Kidney (tissue), 13 donors: ENCODE measurements at regions not wholly inside any gene's neighbourhood (a gene's known extent, or its start where the extent isn't known, plus 50 kb on each side); places are given as distances from the start of the nearest gene placed in this dataset.
"Not testable (repeated sequence)": the region's sequence is repeated elsewhere in the genome, so short reads cannot be mapped to it uniquely, and the experiment has no call there.

Experiments used
- DNase-seq, 5 donors: peaks; one replicate each; pipeline ENCODE4 v3.0.0-alpha.2; 2013 to 2020
- FAIRE-seq: peaks from 2 replicates; lab custom pipeline; 2012; peaks lifted over from hg19 to GRCh38; lab: Jason Lieb, UNC
- H3K27ac ChIP-seq, 2 donors: one replicate each; pipeline ENCODE4 v1.7.0; 2013; ENCODE audit warnings: low read depth in 2 of 2, low read length in 2 of 2, inconsistent platforms in 1 of 2
- H3K27me3 ChIP-seq: one replicate; pipeline ENCODE4 v1.7.1; 2013; ENCODE audit warnings: low read length, inconsistent platforms; ENCODE audit not compliant: control insufficient read depth, insufficient read depth
- H3K36me3 ChIP-seq, 3 donors: one replicate each; pipeline versions ENCODE4 v1.7.0 to v1.7.1; 2013; ENCODE audit warnings: low read length in 3 of 3, control low read depth in 1 of 3, inconsistent platforms in 1 of 3; ENCODE audit not compliant: insufficient read depth in 3 of 3, control insufficient read depth in 2 of 3
- H3K4me1 ChIP-seq, 3 donors: one replicate each; pipeline versions ENCODE4 v1.7.0 to v1.7.1; 2013; ENCODE audit warnings: low read length in 3 of 3, inconsistent platforms in 1 of 3, low read depth in 1 of 3; ENCODE audit not compliant: control insufficient read depth in 2 of 3, insufficient read depth in 2 of 3
- H3K4me3 ChIP-seq, 3 donors: one replicate each; pipeline versions ENCODE4 v1.7.0 to v1.8.1; 2013; ENCODE audit warnings: low read length in 3 of 3, control low read depth in 1 of 3, inconsistent platforms in 1 of 3
- H3K9ac ChIP-seq, 3 donors: one replicate each; pipeline versions ENCODE4 v1.7.0 to v1.7.1; 2013; ENCODE audit warnings: low read length in 3 of 3, control low read depth in 1 of 3, inconsistent platforms in 1 of 3
- H3K9me3 ChIP-seq, 3 donors: one replicate each; pipeline versions ENCODE4 v1.7.0 to v1.7.1; 2013; ENCODE audit warnings: low read length in 3 of 3, control low read depth in 1 of 3, inconsistent platforms in 1 of 3; ENCODE audit not compliant: control insufficient read depth in 2 of 3, insufficient read depth in 1 of 3
- intact Hi-C: fragments of 100-400 bp; cut with DNase I; formaldehyde crosslinking; loops from one replicate; pipeline ENCODE4 v1.11.1; 2022
- TF ChIP-seq, protein P1 (sequence below): IDR thresholded peaks from 3 replicates; pipeline ENCODE4 v1.5.1; 2012; ENCODE audit warnings: mild to moderate bottlenecking, moderate library complexity, borderline replicate concordance; ENCODE audit not compliant: insufficient read depth; ENCODE audit errors: extremely low read depth
- donor health status: control.
- donor health status: control.
- donor health status: control.
- donor health status: control.
- donor health status: control.
- donor health status: DM: yes; HTN: yes; CAD: no.
- donor health status: Normal renal cell carcinoma (clear cell type).

DNA sequence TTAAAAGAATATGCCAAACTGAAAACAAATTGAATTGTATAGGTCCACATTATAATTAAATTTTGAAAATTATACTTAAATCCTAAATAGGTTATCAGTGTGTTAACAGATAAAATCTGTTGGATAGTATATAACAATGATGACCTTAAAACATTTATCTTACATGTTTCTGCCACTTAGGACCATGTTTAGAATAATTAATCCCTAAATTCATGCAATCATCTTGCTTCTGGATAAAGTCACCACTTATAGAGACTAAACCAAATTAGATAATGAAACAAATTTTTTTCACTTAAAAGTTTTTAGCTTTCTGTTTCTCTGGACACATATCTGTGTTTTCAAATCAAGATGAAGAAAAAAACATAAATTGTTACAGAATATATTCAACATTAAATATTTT is 511.7 kb upstream of the MIR17HG start:
- no peak overlapping the region for H3K9ac ChIP-seq
- no peaks in the 10 kb centered on the region for H3K4me1 ChIP-seq
- TF ChIP-seq, protein P1, sequence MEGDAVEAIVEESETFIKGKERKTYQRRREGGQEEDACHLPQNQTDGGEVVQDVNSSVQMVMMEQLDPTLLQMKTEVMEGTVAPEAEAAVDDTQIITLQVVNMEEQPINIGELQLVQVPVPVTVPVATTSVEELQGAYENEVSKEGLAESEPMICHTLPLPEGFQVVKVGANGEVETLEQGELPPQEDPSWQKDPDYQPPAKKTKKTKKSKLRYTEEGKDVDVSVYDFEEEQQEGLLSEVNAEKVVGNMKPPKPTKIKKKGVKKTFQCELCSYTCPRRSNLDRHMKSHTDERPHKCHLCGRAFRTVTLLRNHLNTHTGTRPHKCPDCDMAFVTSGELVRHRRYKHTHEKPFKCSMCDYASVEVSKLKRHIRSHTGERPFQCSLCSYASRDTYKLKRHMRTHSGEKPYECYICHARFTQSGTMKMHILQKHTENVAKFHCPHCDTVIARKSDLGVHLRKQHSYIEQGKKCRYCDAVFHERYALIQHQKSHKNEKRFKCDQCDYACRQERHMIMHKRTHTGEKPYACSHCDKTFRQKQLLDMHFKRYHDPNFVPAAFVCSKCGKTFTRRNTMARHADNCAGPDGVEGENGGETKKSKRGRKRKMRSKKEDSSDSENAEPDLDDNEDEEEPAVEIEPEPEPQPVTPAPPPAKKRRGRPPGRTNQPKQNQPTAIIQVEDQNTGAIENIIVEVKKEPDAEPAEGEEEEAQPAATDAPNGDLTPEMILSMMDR: no peak
- DNase-seq (no peak), FAIRE-seq (no peak)
- H3K9me3 ChIP-seq: no peaks in the 10 kb centered on the region
- no peaks in the 10 kb centered on the region for H3K27me3 ChIP-seq
- no peak overlapping the region for H3K27ac ChIP-seq
- H3K36me3 ChIP-seq: no peaks in the 10 kb centered on the region
- H3K4me3 ChIP-seq: no peak overlapping the region
- intact Hi-C loops: no loop called here

- Histone ChIP-seq H3K4me3 (no peak overlapping the region), H3K27ac (no peak overlapping the region), H3K27me3 (no peaks in the 10 kb centered on the region), H3K36me3 (no peaks in the 10 kb centered on the region), H3K4me1 (no peaks in the 10 kb centered on the region), H3K9me3 (no peaks in the 10 kb centered on the region), H3K9ac (no peak overlapping the region)
- TF ChIP-seq, protein P1: no peak
- intact Hi-C loops: no loop called here
- FAIRE-seq (no peak), DNase-seq (no peak)
These were observed 509.0 kb upstream of the MIR17HG start for GRCh38 chr13:90838317-90838960.

GRCh38 chr13:90839061-90839460 is 508.4 kb upstream of the MIR17HG start:
- Histone ChIP-seq H3K4me1 (no peaks in the 10 kb centered on the region), H3K27me3 (no peaks in the 10 kb centered on the region), H3K27ac (no peak overlapping the region), H3K36me3 (no peaks in the 10 kb centered on the region), H3K9ac (no peak overlapping the region), H3K4me3 (no peak overlapping the region), H3K9me3 (no peaks in the 10 kb centered on the region)
- TF ChIP-seq, protein P1: no peak
- no peak for DNase-seq
- FAIRE-seq: no peak
- intact Hi-C loops: no loop called here

GRCh38 chr13:90846936-90847335 is 500.6 kb upstream of the MIR17HG start:
- FAIRE-seq: no peak

DNA sequence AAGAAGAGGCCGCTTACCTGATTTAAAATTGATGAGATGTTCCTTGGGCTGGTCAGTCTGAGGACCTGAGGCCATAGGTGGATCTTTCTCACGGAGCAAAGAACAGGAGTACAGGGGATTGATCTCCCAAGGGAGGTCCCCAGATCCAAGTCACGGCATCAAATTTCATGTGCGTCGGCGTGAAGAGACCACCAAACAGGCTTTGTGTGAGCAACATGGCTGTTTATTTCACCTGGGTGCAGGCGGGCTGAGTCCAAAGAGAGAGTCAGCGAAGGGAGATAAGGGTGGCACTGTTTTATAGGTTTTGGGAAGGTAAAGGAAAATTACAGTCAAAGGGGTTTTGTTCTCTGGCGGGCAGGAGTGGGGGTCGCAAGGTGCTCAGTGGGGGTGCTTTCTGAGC is 493.8 kb upstream of the MIR17HG start:
- DNase-seq, H3K27me3 ChIP-seq, H3K36me3 ChIP-seq, intact Hi-C loops, FAIRE-seq, H3K9me3 ChIP-seq, H3K9ac ChIP-seq, H3K4me3 ChIP-seq, H3K4me1 ChIP-seq, H3K27ac ChIP-seq: not testable (repeated sequence)

More at GRCh38 chr13:90846936-90847335, 500.6 kb upstream of the MIR17HG start:
- peak in 2 of 5 donors; percentile 11 to 12 for DNase-seq
- intact Hi-C loops: no loop called here
- no peaks in the 10 kb centered on the region for H3K9me3 ChIP-seq
- no peaks in the 10 kb centered on the region for H3K27me3 ChIP-seq
- no peak overlapping the region for H3K9ac ChIP-seq
- no peak overlapping the region for H3K4me3 ChIP-seq
- H3K4me1 ChIP-seq: no peaks in the 10 kb centered on the region
- TF ChIP-seq, protein P1: no peak
- H3K27ac ChIP-seq: no peak overlapping the region
- H3K36me3 ChIP-seq: no peaks in the 10 kb centered on the region
